ENCODE measurements at regions not wholly inside any gene's neighbourhood (a gene's known extent, or its start where the extent isn't known, plus 50 kb on each side); places are given as distances from the start of the nearest gene placed in this dataset.

GRCh38 chr11:27238811-27239210 is 124.2 kb downstream of the CCDC34 start:
- no peak for DNase-seq
- H3K27me3 ChIP-seq = no peaks in the 10 kb centered on the region
- peak in 1 of 8 donors; percentile 15 for ATAC-seq

GRCh38 chr11:27237643-27238042 is 125.4 kb downstream of the CCDC34 start:
- Histone ChIP-seq H3K27me3 (no peaks in the 10 kb centered on the region), H3K9me3 (no peaks in the 10 kb centered on the region), H3K27ac (peak overlapping the region in 2 of 10 donors; percentile 22 to 73), H3K4me1 (peaks cover 0 to 17% (median 0%) of the 10 kb centered on the region in 9 donors), H3K4me3 (no peak overlapping the region), H3K36me3 (no peaks in the 10 kb centered on the region)
- no peak for ATAC-seq
- TF ChIP-seq CTCF (IDR thresholded peaks at IDR 0.05) = no peak
- intact Hi-C loops (cut with DNase I) = no loop called here
- DNase-seq = no peak

More at GRCh38 chr11:27238811-27239210, 124.2 kb downstream of the CCDC34 start:
- intact Hi-C loops (cut with DNase I) = no loop called here
- Histone ChIP-seq H3K9me3 (no peaks in the 10 kb centered on the region), H3K4me1 (peaks cover 0 to 17% (median 0%) of the 10 kb centered on the region in 9 donors), H3K27ac (peak overlapping the region in 3 of 10 donors; percentile 18 to 73 (median 22)), H3K4me3 (no peak overlapping the region), H3K36me3 (no peaks in the 10 kb centered on the region)
- TF ChIP-seq CTCF (IDR thresholded peaks at IDR 0.05) = no peak

- peak overlapping the region in 6 of 10 donors; percentile 23 to 82 (median 58) for H3K27ac ChIP-seq
- no peak for DNase-seq
- H3K4me1 ChIP-seq = peaks cover 0 to 29% (median 0%) of the 10 kb centered on the region in 9 donors
- intact Hi-C loops (cut with DNase I) = no loop called here
- ATAC-seq = no peak
- H3K36me3 ChIP-seq = no peaks in the 10 kb centered on the region
- 60% methylated on average over 2 of the region's 2 CpGs for WGBS, 2 donors
- TF ChIP-seq CTCF (IDR thresholded peaks at IDR 0.05) = no peak
- H3K9me3 ChIP-seq = no peaks in the 10 kb centered on the region
- no peaks in the 10 kb centered on the region for H3K27me3 ChIP-seq
- H3K4me3 ChIP-seq = no peak overlapping the region
These were observed 128.1 kb downstream of the CCDC34 start for GRCh38 chr11:27234961-27235360.

- Histone ChIP-seq H3K27ac (peak overlapping the region in 8 of 10 donors; percentile 3 to 84 (median 68)), H3K4me1 (peaks cover 0 to 29% (median 0%) of the 10 kb centered on the region in 9 donors), H3K27me3 (no peaks in the 10 kb centered on the region), H3K4me3 (peak overlapping the region in 1 of 10 donors; percentile 19), H3K9me3 (no peaks in the 10 kb centered on the region), H3K36me3 (no peaks in the 10 kb centered on the region)
- WGBS, 2 donors = 67 to 73% methylated on average over 10 of the region's 10 CpGs
- ATAC-seq = peak in 7 of 8 donors; percentile 63 to 92 (median 79)
- TF ChIP-seq CTCF (IDR thresholded peaks at IDR 0.05) = no peak
- peak in 1 of 2 donors; percentile 27 for DNase-seq
- intact Hi-C loops (cut with DNase I) = no loop called here
These were observed 128.9 kb downstream of the CCDC34 start for GRCh38 chr11:27234043-27234668.

All from heart right ventricle (tissue), 16 donors.